Karpas-422 (cell line): ENCODE measurements at regions not wholly inside any gene's neighbourhood (a gene's known extent, or its start where the extent isn't known, plus 50 kb on each side); places are given as distances from the start of the nearest gene placed in this dataset.
"Not testable (repeated sequence)": the region's sequence is repeated elsewhere in the genome, so short reads cannot be mapped to it uniquely, and the experiment has no call there.

Source experiments
- DNase-seq: peaks from one replicate; pipeline ENCODE4 v3.0.0-alpha.2; 2015
- H2AFZ ChIP-seq: fragments of 200-600 bp; sonication (generic); 2 replicates; pipeline ENCODE4 v1.6.1; 2014; ENCODE audit warnings: antibody characterized with exemption, low read length, mixed read lengths
- H3K27ac ChIP-seq: fragments of 200-600 bp; sonication (generic); 2 replicates; pipeline ENCODE4 v1.5.1; 2014; ENCODE audit warnings: mild to moderate bottlenecking, low read length, moderate library complexity
- H3K27me3 ChIP-seq: fragments of 200-600 bp; sonication (generic); 2 replicates; pipeline ENCODE4 v1.6.1; 2014; ENCODE audit warnings: low read length, mixed read lengths
- H3K36me3 ChIP-seq: fragments of 200-600 bp; sonication (generic); 2 replicates; pipeline ENCODE4 v1.6.1; 2014; ENCODE audit warnings: low read length, mixed read lengths; ENCODE audit not compliant: insufficient read depth
- H3K4me1 ChIP-seq: fragments of 200-600 bp; sonication (generic); 2 replicates; pipeline ENCODE4 v1.6.1; 2014; ENCODE audit warnings: mild to moderate bottlenecking, low read length, mixed read lengths
- H3K4me2 ChIP-seq: fragments of 200-600 bp; sonication (generic); 2 replicates; pipeline ENCODE4 v1.6.1; 2014; ENCODE audit warnings: low read length, low read depth, mild to moderate bottlenecking; ENCODE audit not compliant: poor library complexity, severe bottlenecking
- H3K4me3 ChIP-seq: fragments of 200-600 bp; sonication (generic); 2 replicates; pipeline ENCODE4 v1.5.1; 2014; ENCODE audit warnings: mild to moderate bottlenecking, antibody characterized with exemption, low read length, mixed read lengths
- H3K79me2 ChIP-seq: fragments of 200-600 bp; sonication (generic); 2 replicates; pipeline ENCODE4 v1.6.1; 2014; ENCODE audit warnings: mild to moderate bottlenecking, low read length, mixed read lengths
- H3K9ac ChIP-seq: fragments of 200-600 bp; sonication (generic); 2 replicates; pipeline ENCODE4 v1.6.0; 2014; ENCODE audit warnings: low read length
- H3K9me2 ChIP-seq: fragments of 200-600 bp; sonication (generic), shearing (Covaris generic); replicated peaks from 2 replicates; pipeline ENCODE4 v1.6.0; 2014; ENCODE audit warnings: mild to moderate bottlenecking, low read length, moderate library complexity; ENCODE audit not compliant: insufficient read depth
- H3K9me3 ChIP-seq: fragments of 300-700, 200-600 bp; sonication (generic); 2 replicates; pipeline ENCODE4 v1.6.1; 2014; ENCODE audit warnings: low read length, mixed read lengths
- H4K20me1 ChIP-seq: fragments of 200-600 bp; sonication (generic); 2 replicates; pipeline ENCODE4 v1.6.1; 2014; ENCODE audit warnings: mild to moderate bottlenecking, antibody characterized with exemption, low read length, low read depth; ENCODE audit not compliant: insufficient read depth

DNA sequence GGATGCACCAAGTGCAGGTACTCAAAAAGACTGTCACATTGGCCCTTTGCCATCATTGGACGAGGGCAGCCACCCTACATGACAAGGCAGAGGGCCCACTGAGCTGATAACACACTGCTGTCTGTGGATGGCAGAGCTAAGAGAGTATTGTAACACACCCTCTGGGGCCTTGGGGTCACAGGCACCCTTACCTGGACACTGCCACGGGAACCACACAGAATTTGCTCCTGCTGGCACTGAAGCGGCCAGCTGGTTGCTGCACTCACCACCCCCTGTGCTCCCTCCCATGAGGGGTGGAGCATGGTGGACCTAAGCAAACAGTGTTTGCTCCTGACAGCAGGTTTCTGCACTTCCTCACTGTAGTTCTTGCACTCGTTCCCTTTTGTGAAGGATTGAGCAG, 208.2 kb upstream of the SGO1 start:
- Histone ChIP-seq H3K36me3 (no peaks in the 10 kb centered on the region), H2AFZ (no peak overlapping the region), H3K79me2 (no peaks in the 10 kb centered on the region), H3K9me2 (no peaks in the 10 kb centered on the region), H3K27ac (no peak overlapping the region), H3K27me3 (0 out of 2 replicates have a peak, but pooled peaks cover 3% of the 10 kb centered on the region), H4K20me1 (no peaks in the 10 kb centered on the region), H3K9ac (no peak overlapping the region), H3K9me3 (no peaks in the 10 kb centered on the region), H3K4me2 (no peak overlapping the region), H3K4me1 (no peaks in the 10 kb centered on the region), H3K4me3 (no peak overlapping the region)
- DNase-seq, result no peak

DNA sequence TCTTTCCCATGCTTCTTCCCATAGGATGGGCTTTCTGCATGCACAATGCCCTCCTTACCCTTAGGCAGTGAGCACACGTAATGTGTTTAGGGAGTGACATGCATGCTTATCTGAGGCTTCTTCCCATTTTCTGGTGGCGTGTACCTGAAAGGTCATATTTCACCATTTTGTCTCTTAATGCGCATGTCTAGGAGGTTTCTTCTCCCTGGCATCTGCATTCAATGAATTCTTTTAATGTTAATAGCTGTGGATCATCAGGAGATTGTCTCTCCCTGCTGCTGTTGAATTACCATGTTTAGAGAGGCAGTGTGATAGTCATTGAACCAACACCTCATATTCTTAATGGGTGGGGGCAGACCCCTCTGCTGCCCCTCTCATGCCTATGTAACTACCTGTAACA, 205.6 kb upstream of the SGO1 start:
- Histone ChIP-seq H4K20me1 (no peaks in the 10 kb centered on the region), H3K27me3 (0 out of 2 replicates have a peak, but pooled peaks cover 3% of the 10 kb centered on the region), H3K79me2 (no peaks in the 10 kb centered on the region), H3K27ac (no peak overlapping the region), H3K9me2 (no peaks in the 10 kb centered on the region), H3K9me3 (no peaks in the 10 kb centered on the region), H3K4me3 (no peak overlapping the region), H3K36me3 (no peaks in the 10 kb centered on the region), H3K4me2 (no peak overlapping the region), H3K9ac (no peak overlapping the region), H3K4me1 (no peaks in the 10 kb centered on the region), H2AFZ (no peak overlapping the region)
- no peak for DNase-seq

DNA sequence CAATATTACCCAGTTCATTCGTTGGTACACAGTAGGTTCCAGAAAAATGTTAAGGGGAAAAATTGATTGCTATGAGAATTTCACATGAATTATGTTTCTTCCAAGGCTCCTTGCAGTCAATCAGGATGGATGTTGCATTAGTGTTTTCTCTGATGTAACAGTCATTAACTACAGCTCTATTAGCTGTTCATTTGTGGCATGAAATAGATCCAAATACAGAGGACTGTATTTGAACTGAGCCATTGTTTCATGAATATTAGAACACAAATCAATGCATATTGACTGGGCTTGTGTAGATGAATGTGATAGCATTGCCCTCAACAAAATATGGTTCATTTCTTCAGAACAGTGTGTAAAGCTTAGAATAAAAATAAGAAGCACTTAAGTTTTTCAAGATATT, 203.0 kb upstream of the SGO1 start:
- no peaks in the 10 kb centered on the region for H4K20me1 ChIP-seq
- H3K9me3 ChIP-seq, result no peaks in the 10 kb centered on the region
- no peak overlapping the region for H3K4me3 ChIP-seq
- no peaks in the 10 kb centered on the region for H3K79me2 ChIP-seq
- DNase-seq, result no peak
- H3K36me3 ChIP-seq, result no peaks in the 10 kb centered on the region
- 0 out of 2 replicates have a peak, but pooled peaks cover 3% of the 10 kb centered on the region for H3K27me3 ChIP-seq
- no peak overlapping the region for H3K4me2 ChIP-seq
- no peak overlapping the region for H3K9ac ChIP-seq
- no peaks in the 10 kb centered on the region for H3K9me2 ChIP-seq
- no peak overlapping the region for H2AFZ ChIP-seq
- H3K4me1 ChIP-seq, result no peaks in the 10 kb centered on the region
- H3K27ac ChIP-seq, result no peak overlapping the region

DNA sequence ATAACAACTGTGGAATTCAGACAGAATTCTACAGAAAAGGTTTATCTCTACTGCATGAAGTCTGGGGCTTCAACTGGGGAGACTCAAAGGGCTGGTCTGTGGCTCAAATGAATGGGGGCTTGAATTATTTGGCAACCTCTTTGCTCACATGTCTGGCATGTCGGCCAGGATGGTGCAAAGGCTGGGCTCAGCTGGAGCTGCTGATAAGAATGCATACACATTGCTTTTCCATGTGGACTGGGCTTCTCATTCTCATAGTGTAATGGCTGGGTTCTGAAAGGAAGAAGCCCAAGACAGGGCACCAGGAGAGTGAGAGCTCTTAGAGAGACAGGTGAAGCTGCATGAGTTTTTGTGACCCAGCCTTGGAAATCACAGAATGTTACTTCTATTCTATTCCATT, 194.3 kb upstream of the SGO1 start:
- no peaks in the 10 kb centered on the region for H3K4me1 ChIP-seq
- no peak overlapping the region for H3K9ac ChIP-seq
- H3K27ac ChIP-seq, result no peak overlapping the region
- no peaks in the 10 kb centered on the region for H3K79me2 ChIP-seq
- H3K4me2 ChIP-seq, result no peak overlapping the region
- DNase-seq, result no peak
- H4K20me1 ChIP-seq, result no peaks in the 10 kb centered on the region
- H3K27me3 ChIP-seq, result no peaks in the 10 kb centered on the region
- no peaks in the 10 kb centered on the region for H3K36me3 ChIP-seq
- no peak overlapping the region for H3K4me3 ChIP-seq
- no peaks in the 10 kb centered on the region for H3K9me3 ChIP-seq
- H3K9me2 ChIP-seq, result no peaks in the 10 kb centered on the region
- no peak overlapping the region for H2AFZ ChIP-seq

DNA sequence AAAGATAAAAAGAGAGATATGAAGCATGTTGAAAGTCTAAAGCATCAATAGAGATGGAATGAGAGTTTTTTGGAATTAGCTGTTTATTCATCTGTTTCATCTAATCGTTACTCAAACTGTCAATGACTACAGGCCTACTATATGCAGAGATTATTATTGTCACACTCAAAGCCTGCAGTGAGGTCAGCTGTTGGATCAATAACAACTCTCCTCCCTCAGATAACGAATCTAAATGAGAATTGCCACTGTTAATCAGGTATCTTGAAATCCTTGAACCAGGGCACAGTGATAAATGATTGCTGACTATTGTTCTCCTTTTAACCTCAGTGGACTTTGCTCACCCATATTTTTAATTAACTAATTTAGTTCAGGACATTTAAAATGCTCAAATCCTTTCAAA, 192.3 kb upstream of the SGO1 start:
- H3K9ac ChIP-seq, result no peak overlapping the region
- H3K9me2 ChIP-seq, result no peaks in the 10 kb centered on the region
- no peaks in the 10 kb centered on the region for H3K36me3 ChIP-seq
- no peaks in the 10 kb centered on the region for H3K27me3 ChIP-seq
- no peaks in the 10 kb centered on the region for H3K9me3 ChIP-seq
- no peak for DNase-seq
- H3K79me2 ChIP-seq, result no peaks in the 10 kb centered on the region
- H4K20me1 ChIP-seq, result no peaks in the 10 kb centered on the region
- no peaks in the 10 kb centered on the region for H3K4me1 ChIP-seq
- no peak overlapping the region for H2AFZ ChIP-seq
- H3K4me3 ChIP-seq, result no peak overlapping the region
- no peak overlapping the region for H3K4me2 ChIP-seq
- no peak overlapping the region for H3K27ac ChIP-seq

DNA sequence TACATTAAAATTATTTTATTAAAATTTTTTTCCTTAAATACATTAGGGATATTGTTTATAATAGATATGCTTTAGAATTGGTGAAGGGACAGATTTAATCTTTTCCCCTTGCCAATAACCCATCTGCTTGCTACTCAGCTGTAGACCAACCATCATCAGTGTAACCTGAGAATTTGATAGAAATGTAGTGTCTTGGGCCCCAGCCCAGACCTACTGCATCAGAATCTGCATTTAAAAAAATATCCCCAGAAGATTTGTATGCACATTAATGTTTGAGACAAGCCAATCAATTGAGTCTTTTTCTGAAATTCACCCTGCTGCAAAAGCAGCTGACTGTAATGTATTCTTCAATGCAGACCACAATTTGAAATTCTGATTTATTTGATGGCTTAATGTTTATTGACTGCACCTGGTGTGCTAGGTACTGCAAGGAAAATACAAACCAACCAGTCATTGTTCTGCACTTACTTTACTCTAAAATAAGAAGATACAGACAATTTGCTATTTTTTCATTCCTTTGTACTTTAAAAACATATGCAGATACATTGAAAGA, 190.7 kb upstream of the SGO1 start:
- no peaks in the 10 kb centered on the region for H4K20me1 ChIP-seq
- H2AFZ ChIP-seq, result no peak overlapping the region
- H3K36me3 ChIP-seq, result no peaks in the 10 kb centered on the region
- no peaks in the 10 kb centered on the region for H3K79me2 ChIP-seq
- no peaks in the 10 kb centered on the region for H3K9me3 ChIP-seq
- no peak overlapping the region for H3K4me3 ChIP-seq
- no peaks in the 10 kb centered on the region for H3K4me1 ChIP-seq
- H3K4me2 ChIP-seq, result no peak overlapping the region
- H3K27me3 ChIP-seq, result no peaks in the 10 kb centered on the region
- DNase-seq, result no peak
- H3K9me2 ChIP-seq, result no peaks in the 10 kb centered on the region
- H3K9ac ChIP-seq, result no peak overlapping the region
- H3K27ac ChIP-seq, result no peak overlapping the region

DNA sequence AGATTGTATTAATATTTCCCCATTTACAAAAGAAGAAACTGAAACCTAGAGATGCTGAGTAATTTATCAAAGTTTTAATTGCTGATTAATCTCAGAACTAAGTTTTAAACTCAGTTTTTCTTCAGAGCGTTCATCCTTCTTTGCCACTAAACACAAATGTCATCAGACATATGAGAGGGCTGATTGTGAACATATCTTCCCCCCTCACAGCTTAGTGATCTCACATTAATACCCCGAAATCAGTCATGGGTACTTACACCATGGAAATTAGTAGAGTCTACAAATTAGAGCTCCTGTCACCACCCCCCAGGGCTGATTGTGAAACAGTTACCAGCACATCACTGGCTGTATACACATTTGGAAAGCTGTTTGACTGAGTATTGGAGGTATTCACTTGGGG, 189.3 kb upstream of the SGO1 start:
- Histone ChIP-seq H3K9me3 (no peaks in the 10 kb centered on the region), H3K36me3 (no peaks in the 10 kb centered on the region), H3K27me3 (no peaks in the 10 kb centered on the region), H3K4me3 (no peak overlapping the region), H3K27ac (no peak overlapping the region), H3K4me1 (no peaks in the 10 kb centered on the region), H3K9me2 (no peaks in the 10 kb centered on the region), H3K9ac (no peak overlapping the region), H4K20me1 (no peaks in the 10 kb centered on the region), H3K79me2 (no peaks in the 10 kb centered on the region), H3K4me2 (no peak overlapping the region), H2AFZ (no peak overlapping the region)
- DNase-seq, result no peak

DNA sequence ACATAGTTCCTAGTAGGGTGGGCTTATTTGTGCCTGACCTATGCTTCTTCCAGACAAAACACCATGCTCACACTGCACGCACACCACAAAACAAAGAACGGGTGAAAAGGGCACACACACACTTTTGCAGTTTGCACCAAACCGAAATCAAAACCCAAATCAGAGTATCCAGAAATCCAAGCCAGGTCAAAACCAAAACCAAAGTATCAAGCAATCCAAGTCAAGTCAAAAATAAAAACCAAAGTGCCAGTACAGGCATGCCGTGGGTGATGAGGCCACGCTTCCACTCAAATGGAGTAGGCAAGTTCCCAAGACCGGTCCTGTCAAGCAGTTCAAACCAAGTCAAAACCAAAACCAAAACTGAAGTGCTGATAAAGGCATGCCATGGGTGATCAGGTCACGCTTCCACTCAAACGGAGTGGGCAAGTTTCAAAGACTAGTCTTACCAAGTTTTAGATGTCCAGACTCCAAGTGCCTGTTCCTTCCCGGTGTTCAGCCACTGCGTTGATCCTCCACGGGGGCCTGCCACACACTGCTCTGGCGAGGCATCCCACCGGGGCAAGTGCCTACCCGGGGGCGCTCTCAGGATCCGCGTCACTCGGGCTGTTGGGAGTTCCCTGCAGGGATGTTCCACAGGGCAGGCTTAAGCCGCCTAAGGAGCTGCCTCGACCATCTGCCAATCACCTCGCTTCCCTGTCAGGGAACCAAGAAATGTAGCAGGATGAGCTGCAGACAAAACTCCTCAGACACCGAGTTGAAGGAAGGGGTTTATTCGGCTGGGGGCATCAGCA, 184.5 kb upstream of the SGO1 start:
- not testable (repeated sequence) for H3K27ac ChIP-seq, H3K4me3 ChIP-seq, H3K4me2 ChIP-seq, H2AFZ ChIP-seq, H3K36me3 ChIP-seq, H3K79me2 ChIP-seq, H4K20me1 ChIP-seq, H3K27me3 ChIP-seq, H3K9me3 ChIP-seq, H3K4me1 ChIP-seq, H3K9me2 ChIP-seq, H3K9ac ChIP-seq, DNase-seq
